ENCODE measurements at regions not wholly inside any gene's neighbourhood (a gene's known extent, or its start where the extent isn't known, plus 50 kb on each side); places are given as distances from the start of the nearest gene placed in this dataset.

DNA sequence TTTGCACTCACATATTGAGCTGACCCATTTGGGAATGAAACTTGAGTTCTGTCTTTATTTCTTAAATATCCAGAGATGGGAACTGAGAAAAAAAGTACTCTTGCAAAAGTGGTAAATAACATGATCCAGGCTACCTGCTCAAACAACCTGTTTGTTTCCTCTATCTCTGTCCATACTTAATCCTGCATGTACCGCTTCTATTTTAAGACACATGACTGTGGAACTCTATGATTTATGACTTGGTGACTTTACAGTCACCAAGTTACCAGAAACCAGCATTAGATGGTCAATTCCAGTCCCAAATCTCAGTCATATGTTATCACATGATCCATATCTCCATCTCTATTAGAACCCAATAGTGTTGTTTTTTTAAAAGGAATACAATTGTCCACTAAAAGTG lies 606.7 kb downstream of the EPHA5 start:
- TF ChIP-seq, protein P1, sequence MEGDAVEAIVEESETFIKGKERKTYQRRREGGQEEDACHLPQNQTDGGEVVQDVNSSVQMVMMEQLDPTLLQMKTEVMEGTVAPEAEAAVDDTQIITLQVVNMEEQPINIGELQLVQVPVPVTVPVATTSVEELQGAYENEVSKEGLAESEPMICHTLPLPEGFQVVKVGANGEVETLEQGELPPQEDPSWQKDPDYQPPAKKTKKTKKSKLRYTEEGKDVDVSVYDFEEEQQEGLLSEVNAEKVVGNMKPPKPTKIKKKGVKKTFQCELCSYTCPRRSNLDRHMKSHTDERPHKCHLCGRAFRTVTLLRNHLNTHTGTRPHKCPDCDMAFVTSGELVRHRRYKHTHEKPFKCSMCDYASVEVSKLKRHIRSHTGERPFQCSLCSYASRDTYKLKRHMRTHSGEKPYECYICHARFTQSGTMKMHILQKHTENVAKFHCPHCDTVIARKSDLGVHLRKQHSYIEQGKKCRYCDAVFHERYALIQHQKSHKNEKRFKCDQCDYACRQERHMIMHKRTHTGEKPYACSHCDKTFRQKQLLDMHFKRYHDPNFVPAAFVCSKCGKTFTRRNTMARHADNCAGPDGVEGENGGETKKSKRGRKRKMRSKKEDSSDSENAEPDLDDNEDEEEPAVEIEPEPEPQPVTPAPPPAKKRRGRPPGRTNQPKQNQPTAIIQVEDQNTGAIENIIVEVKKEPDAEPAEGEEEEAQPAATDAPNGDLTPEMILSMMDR (IDR thresholded peaks at IDR 0.05): no peak
- no peak for TF ChIP-seq POLR2A (IDR thresholded peaks at IDR 0.05)
- no peak for TF ChIP-seq POLR2AphosphoS5 (IDR thresholded peaks at IDR 0.05)
